Naive thymus-derived CD8-positive, alpha-beta T cell (primary cell): ENCODE measurements at regions not wholly inside any gene's neighbourhood (a gene's known extent, or its start where the extent isn't known, plus 50 kb on each side); places are given as distances from the start of the nearest gene placed in this dataset.
"Not testable (repeated sequence)": the region's sequence is repeated elsewhere in the genome, so short reads cannot be mapped to it uniquely, and the experiment has no call there.

Experiments used
- ATAC-seq, 2 donors: fragments of 150-1000 bp; cut with Tn5 transposase in 1 of 2; sonication (Bioruptor Pico), chemical (Tn5 transposase) in 1 of 2; 1 replicate in 1 of 2; 2 replicates in 1 of 2; pipeline ENCODE4 v1.10.0; 2021; ENCODE audit warnings: mild to moderate bottlenecking in 2 of 2, moderate library complexity in 2 of 2
- POLR2A ChIA-PET: fragments of 350-600 bp; sonication (Branson Sonifier 250); formaldehyde crosslinking; loops from one replicate; lab custom pipeline; 2021; ENCODE audit warnings: antibody characterized with exemption; lab: Charles Lee
- DNase-seq, 10 donors: peaks; one replicate each; pipeline versions ENCODE4 v3.0.0 to v3.0.0-alpha.2; 2020 to 2022
- H3K27ac Mint-ChIP-seq, 10 donors: one replicate each; pipeline ENCODE4 v1.8.0; 2020 to 2022; ENCODE audit warnings: mild to moderate bottlenecking in 10 of 10, mixed read lengths in 10 of 10, moderate library complexity in 4 of 10, inconsistent platforms in 1 of 10
- H3K27me3 Mint-ChIP-seq, 5 donors: one replicate each; pipeline ENCODE4 v1.8.0; 2021 to 2022; ENCODE audit warnings: mixed read lengths in 5 of 5
- H3K36me3 Mint-ChIP-seq, 3 donors: one replicate each; pipeline ENCODE4 v1.8.0; 2020 to 2022; ENCODE audit warnings: mixed read lengths in 3 of 3, mild to moderate bottlenecking in 2 of 3, inconsistent platforms in 1 of 3
- H3K4me1 Mint-ChIP-seq, 4 donors: one replicate each; pipeline ENCODE4 v1.8.0; 2021 to 2022; ENCODE audit warnings: mixed read lengths in 4 of 4
- H3K4me3 Mint-ChIP-seq, 10 donors: one replicate each; pipeline ENCODE4 v1.8.0; 2020 to 2022; ENCODE audit warnings: mild to moderate bottlenecking in 10 of 10, mixed read lengths in 10 of 10, moderate library complexity in 6 of 10, inconsistent platforms in 1 of 10
- H3K9me3 Mint-ChIP-seq, 9 donors: one replicate each; pipeline ENCODE4 v1.8.0; 2020 to 2022; ENCODE audit warnings: mixed read lengths in 9 of 9, mild to moderate bottlenecking in 3 of 9, inconsistent platforms in 1 of 9, moderate library complexity in 1 of 9

GRCh38 chr14:27688841-27689444 is 1077.6 kb upstream of the FOXG1 start:
- POLR2A ChIA-PET = no interaction called here
- H3K4me3 Mint-ChIP-seq = no peak overlapping the region
- H3K27ac Mint-ChIP-seq = no peak overlapping the region
- peaks cover 0 to 8% (median 0%) of the 10 kb centered on the region in 3 donors for H3K36me3 Mint-ChIP-seq
- H3K27me3 Mint-ChIP-seq = no peaks in the 10 kb centered on the region
- H3K9me3 Mint-ChIP-seq = peaks cover 4 to 55% (median 17%) of the 10 kb centered on the region in 9 donors
- ATAC-seq (no peak), DNase-seq (no peak)
- no peaks in the 10 kb centered on the region for H3K4me1 Mint-ChIP-seq

GRCh38 chr14:27712364-27712763 is 1054.2 kb upstream of the FOXG1 start:
- POLR2A ChIA-PET = no interaction called here
- no peak for ATAC-seq
- peaks cover 15 to 52% (median 32%) of the 10 kb centered on the region in 9 donors for H3K9me3 Mint-ChIP-seq
- no peak overlapping the region for H3K27ac Mint-ChIP-seq
- no peaks in the 10 kb centered on the region for H3K4me1 Mint-ChIP-seq
- H3K27me3 Mint-ChIP-seq = no peaks in the 10 kb centered on the region
- H3K4me3 Mint-ChIP-seq = no peak overlapping the region
- no peak for DNase-seq
- H3K36me3 Mint-ChIP-seq = peaks cover 0 to 15% (median 0%) of the 10 kb centered on the region in 3 donors

- POLR2A ChIA-PET = no interaction called here
- no peak for DNase-seq
- Mint-ChIP-seq H3K9me3 (peaks cover 18 to 55% (median 30%) of the 10 kb centered on the region in 9 donors), H3K36me3 (peaks cover 0 to 19% (median 0%) of the 10 kb centered on the region in 3 donors), H3K27me3 (no peaks in the 10 kb centered on the region), H3K4me1 (peaks cover 0 to 2% (median 0%) of the 10 kb centered on the region in 4 donors), H3K27ac (no peak overlapping the region), H3K4me3 (no peak overlapping the region)
- ATAC-seq = no peak
Measured at GRCh38 chr14:27715561-27715960, 1051.0 kb upstream of the FOXG1 start.

GRCh38 chr14:27721760-27722159 is 1044.8 kb upstream of the FOXG1 start:
- DNase-seq (no peak), ATAC-seq (no peak)
- peaks cover 16 to 58% (median 24%) of the 10 kb centered on the region in 9 donors for H3K9me3 Mint-ChIP-seq
- no peaks in the 10 kb centered on the region for H3K27me3 Mint-ChIP-seq
- peaks cover 0 to 7% (median 0%) of the 10 kb centered on the region in 3 donors for H3K36me3 Mint-ChIP-seq
- no peak overlapping the region for H3K4me3 Mint-ChIP-seq
- H3K27ac Mint-ChIP-seq = no peak overlapping the region
- peaks cover 0 to 2% (median 0%) of the 10 kb centered on the region in 4 donors for H3K4me1 Mint-ChIP-seq
- POLR2A ChIA-PET = no interaction called here

GRCh38 chr14:27725482-27725881 is 1041.1 kb upstream of the FOXG1 start:
- H3K4me1 Mint-ChIP-seq = peaks cover 0 to under 1% (median 0%) of the 10 kb centered on the region in 4 donors
- ATAC-seq = no peak
- POLR2A ChIA-PET = no interaction called here
- DNase-seq = no peak
- H3K36me3 Mint-ChIP-seq = no peaks in the 10 kb centered on the region
- H3K27ac Mint-ChIP-seq = no peak overlapping the region
- no peaks in the 10 kb centered on the region for H3K27me3 Mint-ChIP-seq
- H3K4me3 Mint-ChIP-seq = no peak overlapping the region
- peaks cover 5 to 37% (median 14%) of the 10 kb centered on the region in 9 donors for H3K9me3 Mint-ChIP-seq

GRCh38 chr14:27727251-27727770 is 1039.3 kb upstream of the FOXG1 start:
- POLR2A ChIA-PET = no interaction called here
- H3K9me3 Mint-ChIP-seq = peaks cover 5 to 22% (median 9%) of the 10 kb centered on the region in 9 donors
- no peaks in the 10 kb centered on the region for H3K36me3 Mint-ChIP-seq
- no peak overlapping the region for H3K27ac Mint-ChIP-seq
- no peak overlapping the region for H3K4me3 Mint-ChIP-seq
- no peak for ATAC-seq
- DNase-seq = no peak
- H3K4me1 Mint-ChIP-seq = no peaks in the 10 kb centered on the region
- H3K27me3 Mint-ChIP-seq = no peaks in the 10 kb centered on the region

- no peaks in the 10 kb centered on the region for H3K36me3 Mint-ChIP-seq
- peaks cover 3 to 12% (median 8%) of the 10 kb centered on the region in 9 donors for H3K9me3 Mint-ChIP-seq
Measured at GRCh38 chr14:27730204-27730603, 1036.4 kb upstream of the FOXG1 start.

GRCh38 chr14:27739657-27740156 is 1026.9 kb upstream of the FOXG1 start:
- H3K27ac Mint-ChIP-seq = no peak overlapping the region
- no peaks in the 10 kb centered on the region for H3K36me3 Mint-ChIP-seq
- H3K4me1 Mint-ChIP-seq = no peaks in the 10 kb centered on the region
- ATAC-seq (no peak), DNase-seq (no peak)
- POLR2A ChIA-PET = no interaction called here
- H3K27me3 Mint-ChIP-seq = no peaks in the 10 kb centered on the region
- no peak overlapping the region for H3K4me3 Mint-ChIP-seq
- H3K9me3 Mint-ChIP-seq = peaks cover 2 to 48% (median 11%) of the 10 kb centered on the region in 9 donors

More at GRCh38 chr14:27730204-27730603, 1036.4 kb upstream of the FOXG1 start:
- POLR2A ChIA-PET = no interaction called here
- no peak for ATAC-seq
- DNase-seq = no peak
- Mint-ChIP-seq H3K27me3 (no peaks in the 10 kb centered on the region), H3K4me3 (no peak overlapping the region), H3K27ac (no peak overlapping the region), H3K4me1 (no peaks in the 10 kb centered on the region)

- DNase-seq (no peak), ATAC-seq (no peak)
- Mint-ChIP-seq H3K27ac (no peak overlapping the region), H3K36me3 (no peaks in the 10 kb centered on the region), H3K9me3 (peaks cover 0 to 27% (median 5%) of the 10 kb centered on the region in 9 donors), H3K4me1 (no peaks in the 10 kb centered on the region), H3K27me3 (no peaks in the 10 kb centered on the region), H3K4me3 (no peak overlapping the region)
- POLR2A ChIA-PET = no interaction called here
Measured at GRCh38 chr14:27750114-27750513, 1016.5 kb upstream of the FOXG1 start.

- H3K36me3 Mint-ChIP-seq = not testable (repeated sequence)
Measured at GRCh38 chr14:27757642-27758041, 1008.9 kb upstream of the FOXG1 start.

GRCh38 chr14:27760367-27760766 is 1006.2 kb upstream of the FOXG1 start:
- H3K9me3 Mint-ChIP-seq = peaks cover 8 to 33% (median 19%) of the 10 kb centered on the region in 9 donors
- ATAC-seq, H3K4me3 Mint-ChIP-seq, POLR2A ChIA-PET, H3K4me1 Mint-ChIP-seq, H3K27ac Mint-ChIP-seq, H3K36me3 Mint-ChIP-seq, H3K27me3 Mint-ChIP-seq, DNase-seq: not testable (repeated sequence)

More at GRCh38 chr14:27757642-27758041, 1008.9 kb upstream of the FOXG1 start:
- H3K4me3 Mint-ChIP-seq, POLR2A ChIA-PET, ATAC-seq, H3K27me3 Mint-ChIP-seq, H3K27ac Mint-ChIP-seq, H3K4me1 Mint-ChIP-seq, DNase-seq: not testable (repeated sequence)
- H3K9me3 Mint-ChIP-seq = peaks cover 4 to 23% (median 10%) of the 10 kb centered on the region in 9 donors

GRCh38 chr14:27799066-27800028 is 967.2 kb upstream of the FOXG1 start:
- H3K4me3 Mint-ChIP-seq, H3K27ac Mint-ChIP-seq, ATAC-seq, POLR2A ChIA-PET, H3K27me3 Mint-ChIP-seq, DNase-seq, H3K4me1 Mint-ChIP-seq, H3K36me3 Mint-ChIP-seq: not testable (repeated sequence)
- peaks cover 0 to 44% (median 20%) of the 10 kb centered on the region in 9 donors for H3K9me3 Mint-ChIP-seq
